ENCODE measurements at regions not wholly inside any gene's neighbourhood (a gene's known extent, or its start where the extent isn't known, plus 50 kb on each side); places are given as distances from the start of the nearest gene placed in this dataset.
"Not testable (repeated sequence)": the region's sequence is repeated elsewhere in the genome, so short reads cannot be mapped to it uniquely, and the experiment has no call there.

DNA sequence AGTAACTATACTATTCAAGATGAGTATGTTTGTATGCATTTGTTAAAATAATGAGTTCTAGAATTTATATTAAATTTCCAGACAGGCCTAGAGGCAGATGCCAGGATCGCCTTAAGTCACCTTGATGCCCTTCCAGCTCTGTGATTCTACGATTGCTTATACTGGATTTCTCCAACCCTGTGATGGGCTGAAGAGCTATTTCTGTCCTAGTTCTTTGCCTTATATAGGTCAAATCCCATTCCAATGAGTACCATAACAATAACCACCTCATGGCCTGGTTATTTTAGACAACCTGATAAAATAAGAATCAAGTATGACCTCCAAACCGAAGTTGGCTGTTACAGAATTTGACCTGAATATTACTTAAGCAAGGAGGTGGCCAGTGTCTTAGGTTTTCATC lies 79.8 kb upstream of the BLID start:
- DNase-seq, result no peak

DNA sequence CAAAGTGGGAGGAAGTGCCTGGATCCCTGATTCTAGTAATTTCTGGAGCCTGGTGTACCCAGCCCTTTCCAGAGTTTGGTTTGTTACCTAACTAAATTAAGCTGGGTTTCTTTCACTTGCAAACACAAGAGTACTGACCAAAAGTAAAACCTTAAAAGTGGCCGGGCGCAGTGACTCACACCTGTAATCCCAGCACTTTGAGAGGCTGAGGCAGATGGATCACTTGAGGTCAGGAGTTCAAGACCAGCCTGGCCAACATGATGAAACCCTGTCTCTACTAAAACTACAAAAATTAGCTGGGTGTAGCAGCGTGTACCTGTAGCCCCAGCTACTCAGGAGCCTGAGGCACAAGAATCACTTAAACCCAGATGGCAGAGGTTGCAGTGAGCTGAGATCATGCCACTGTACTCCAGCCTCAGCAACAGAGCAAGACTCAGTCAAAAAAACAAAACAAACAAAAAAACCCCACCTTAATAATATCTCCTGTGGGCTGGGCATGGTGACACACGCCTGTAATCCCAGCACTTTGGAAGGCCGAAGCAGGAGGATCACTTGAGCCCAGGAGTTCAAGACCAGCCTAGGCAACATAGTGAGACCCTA lies 78.0 kb upstream of the BLID start:
- not testable (repeated sequence) for DNase-seq

DNA sequence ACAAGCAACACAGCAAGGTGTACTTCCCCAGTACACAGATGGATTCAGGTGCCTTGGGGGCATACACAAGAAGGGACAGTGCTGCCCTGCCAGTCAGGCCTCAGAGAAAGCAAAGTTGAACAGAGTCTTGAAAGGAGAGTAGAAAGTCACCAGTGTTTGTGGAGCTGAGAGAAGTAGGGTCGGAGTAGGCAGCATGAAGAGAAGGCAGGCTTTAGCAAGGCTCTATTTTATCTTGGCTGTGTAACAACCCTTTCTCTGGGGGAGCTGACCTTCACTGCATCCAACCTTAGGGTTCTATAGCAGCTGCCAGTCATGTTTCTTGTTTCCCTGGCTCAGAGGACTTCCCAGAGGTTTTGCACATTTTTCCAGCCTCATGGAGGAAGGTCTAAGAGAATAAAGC lies 77.4 kb upstream of the BLID start:
- DNase-seq, result no peak

DNA sequence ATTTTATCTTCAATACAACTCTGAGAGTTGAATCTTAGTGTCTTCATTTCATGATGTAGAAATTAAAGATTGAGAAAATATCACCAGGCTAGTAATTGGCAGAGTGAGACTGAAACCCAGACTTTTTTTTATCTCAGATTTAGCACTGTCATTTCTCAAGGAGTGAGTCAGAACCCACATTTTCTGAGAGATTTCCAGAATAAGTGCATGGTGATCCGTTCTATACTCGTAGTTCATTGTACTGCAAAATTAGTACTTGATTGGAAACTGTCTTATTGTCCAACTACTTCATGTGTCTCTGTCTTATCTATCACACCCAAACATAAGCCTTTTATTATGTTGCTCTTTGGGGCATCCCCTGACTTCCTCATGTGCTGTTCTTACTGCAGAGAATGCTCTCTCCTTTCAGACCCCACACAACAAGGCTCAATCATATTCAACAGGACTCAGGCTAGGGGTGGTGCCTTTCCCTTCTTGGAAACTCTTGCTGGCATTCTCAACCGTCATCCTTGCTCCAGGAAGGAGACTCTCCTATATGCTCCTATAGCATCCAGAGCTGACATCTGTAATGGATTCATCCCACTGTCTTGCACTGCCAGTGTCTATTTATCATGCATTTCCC lies 76.7 kb upstream of the BLID start:
- DNase-seq, result no peak

DNA sequence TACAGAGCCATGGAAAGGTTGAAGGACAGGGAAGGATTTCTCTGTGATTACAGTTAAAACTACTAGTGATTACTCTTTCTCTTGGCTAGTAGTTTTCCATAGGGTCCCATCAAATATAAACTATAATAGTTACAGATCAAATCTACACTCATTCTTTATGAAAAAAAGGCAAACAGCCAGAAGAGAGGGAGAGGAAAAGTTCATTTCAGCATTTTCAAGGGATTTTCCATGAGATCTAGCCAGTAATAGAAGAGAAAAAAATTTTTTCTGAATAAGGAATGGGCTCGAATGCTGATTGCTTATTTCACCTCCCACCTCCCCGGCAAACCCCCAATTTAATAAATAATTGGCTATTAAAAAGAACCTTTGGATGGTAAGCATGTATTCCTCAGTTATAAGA lies 74.8 kb upstream of the BLID start:
- no peak for DNase-seq

DNA sequence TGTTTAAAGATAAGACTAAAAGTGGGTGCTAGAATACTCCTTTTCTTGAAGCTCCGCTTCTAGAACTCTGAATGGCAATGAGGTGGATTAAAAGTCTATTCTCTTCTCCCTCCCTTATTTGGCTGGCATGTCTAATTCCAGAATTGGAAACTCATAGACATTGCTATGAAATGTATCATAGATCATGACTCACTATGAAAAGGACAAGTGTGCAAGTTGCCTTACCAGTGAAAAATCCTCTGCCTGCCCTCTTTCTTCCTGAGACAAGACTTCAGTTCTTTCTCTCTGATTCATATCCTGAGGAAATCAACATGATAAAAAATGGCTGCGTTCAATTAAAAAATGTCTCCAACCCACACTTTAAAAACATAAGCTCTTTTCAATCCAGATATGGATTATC lies 73.2 kb upstream of the BLID start:
- no peak for DNase-seq

DNA sequence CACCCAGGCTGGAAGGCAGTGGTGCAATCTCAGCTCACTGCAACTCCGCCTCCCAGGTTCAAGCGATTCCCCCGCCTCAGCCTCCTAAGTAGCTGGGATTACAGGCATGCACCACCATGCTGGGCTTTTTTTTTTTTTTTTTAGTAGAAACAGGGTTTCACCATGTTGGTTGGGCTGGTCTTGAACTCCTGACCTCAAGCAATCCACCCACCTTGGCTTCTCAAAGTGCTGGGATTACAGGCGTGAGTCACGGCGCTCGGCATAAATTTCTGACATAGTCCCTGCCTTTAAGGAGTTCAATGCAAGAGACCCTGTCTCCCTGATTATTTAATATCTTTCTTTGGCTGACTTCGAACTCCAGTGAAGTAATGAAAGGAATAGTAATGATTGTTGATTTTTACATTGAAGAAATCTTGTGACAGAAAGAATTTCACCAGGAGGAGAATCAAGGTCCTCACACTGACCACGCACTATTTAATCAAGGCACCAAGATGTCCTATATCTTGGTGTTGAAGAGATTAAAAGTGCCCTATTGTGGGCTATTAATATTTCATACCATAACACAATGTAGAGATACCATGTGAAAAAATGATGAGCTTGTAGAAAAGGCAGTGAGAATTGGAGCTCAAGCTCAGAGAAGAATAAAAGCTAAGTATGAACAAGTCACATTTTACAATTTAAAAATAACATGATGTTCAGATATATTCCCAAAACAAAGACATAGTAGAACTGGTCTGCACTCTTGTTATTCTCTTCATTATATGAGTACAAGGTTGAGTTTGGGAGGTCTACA lies 71.6 kb upstream of the BLID start:
- no peak for DNase-seq

DNA sequence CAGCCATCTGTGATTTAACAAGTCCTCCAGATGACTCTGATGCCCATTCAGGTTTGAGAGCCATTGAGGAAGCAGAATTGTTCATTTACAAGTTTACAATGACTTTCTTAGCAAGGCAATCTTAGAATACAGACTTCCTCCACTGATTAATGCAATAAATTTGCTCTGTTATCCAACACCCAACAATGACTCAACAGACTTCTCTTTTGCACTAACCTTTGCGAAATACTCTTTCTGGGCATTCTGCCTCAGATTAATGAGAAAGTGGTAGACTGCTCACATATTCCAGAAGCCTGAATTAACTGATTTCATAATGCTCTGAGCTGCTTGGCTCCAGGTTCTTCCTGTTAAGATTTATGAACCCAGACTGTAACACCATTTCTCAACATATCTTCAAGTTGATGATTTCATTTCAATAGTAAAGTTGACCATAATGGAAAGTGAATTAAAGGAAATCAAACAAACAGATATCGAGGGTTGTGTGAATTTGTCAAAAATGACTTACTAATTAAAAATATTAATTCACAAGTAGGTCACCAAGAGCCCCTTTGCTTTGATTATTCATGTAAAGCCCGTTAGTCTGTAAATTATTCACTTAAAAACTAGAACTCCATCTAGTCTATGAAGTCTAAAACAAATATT lies 70.5 kb upstream of the BLID start:
- DNase-seq, result no peak

DNA sequence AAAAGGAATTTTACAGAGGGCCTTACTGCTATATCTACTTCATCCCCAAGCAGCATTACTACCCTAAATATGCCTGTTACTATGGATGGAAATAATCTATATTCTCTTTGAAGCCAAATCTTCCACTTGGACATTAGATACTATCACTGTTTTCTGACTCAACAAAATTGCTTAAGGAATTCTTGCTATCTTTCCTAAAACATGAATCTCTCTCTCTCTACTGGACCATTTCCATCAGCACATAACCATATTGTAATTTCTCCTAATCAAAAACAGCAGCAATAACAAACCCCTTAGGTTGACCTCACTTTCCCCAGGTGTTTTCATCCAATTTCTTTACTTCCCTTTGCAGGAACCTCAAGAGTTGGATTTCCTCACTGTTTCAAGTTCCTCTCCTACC lies 67.9 kb upstream of the BLID start:
- DNase-seq, result no peak

DNA sequence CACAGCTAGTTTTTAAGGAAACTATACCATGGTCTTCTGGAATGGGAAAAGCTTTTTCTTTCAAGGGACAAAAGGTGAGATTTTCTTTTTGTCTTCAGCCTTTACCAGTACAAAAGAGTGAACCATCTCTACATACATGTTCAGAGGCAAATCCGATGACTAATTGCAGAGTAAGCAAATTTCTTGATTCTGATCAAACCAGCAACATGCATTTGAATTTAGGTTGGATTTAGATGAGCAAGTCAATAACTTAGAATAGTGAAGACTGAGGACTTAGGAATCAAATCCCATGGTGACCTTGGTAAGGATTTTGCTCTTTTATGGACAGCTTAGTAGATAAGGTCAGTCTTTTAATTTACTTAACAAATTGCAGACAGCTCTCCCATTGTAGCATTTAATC lies 65.9 kb upstream of the BLID start:
- DNase-seq, result no peak

DNA sequence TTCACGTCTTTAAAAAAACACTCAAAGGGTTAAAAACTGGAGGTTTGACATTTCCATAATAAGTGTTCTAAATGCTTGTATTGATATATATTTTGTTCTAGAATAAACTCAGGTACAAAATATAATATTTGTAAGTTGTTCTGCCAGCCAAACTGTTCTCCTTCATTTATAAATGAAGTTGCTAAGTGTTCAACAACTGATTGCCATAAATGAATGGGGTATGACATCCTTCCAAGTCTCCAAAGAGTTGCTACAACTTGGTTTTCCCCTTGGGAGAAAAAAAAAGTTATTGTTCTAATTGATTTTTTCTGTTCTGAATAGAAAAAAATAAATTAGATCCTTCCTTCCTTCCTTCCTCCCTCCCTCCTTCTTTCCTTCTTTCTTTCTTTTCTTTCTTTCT lies 65.4 kb upstream of the BLID start:
- no peak for DNase-seq

DNA sequence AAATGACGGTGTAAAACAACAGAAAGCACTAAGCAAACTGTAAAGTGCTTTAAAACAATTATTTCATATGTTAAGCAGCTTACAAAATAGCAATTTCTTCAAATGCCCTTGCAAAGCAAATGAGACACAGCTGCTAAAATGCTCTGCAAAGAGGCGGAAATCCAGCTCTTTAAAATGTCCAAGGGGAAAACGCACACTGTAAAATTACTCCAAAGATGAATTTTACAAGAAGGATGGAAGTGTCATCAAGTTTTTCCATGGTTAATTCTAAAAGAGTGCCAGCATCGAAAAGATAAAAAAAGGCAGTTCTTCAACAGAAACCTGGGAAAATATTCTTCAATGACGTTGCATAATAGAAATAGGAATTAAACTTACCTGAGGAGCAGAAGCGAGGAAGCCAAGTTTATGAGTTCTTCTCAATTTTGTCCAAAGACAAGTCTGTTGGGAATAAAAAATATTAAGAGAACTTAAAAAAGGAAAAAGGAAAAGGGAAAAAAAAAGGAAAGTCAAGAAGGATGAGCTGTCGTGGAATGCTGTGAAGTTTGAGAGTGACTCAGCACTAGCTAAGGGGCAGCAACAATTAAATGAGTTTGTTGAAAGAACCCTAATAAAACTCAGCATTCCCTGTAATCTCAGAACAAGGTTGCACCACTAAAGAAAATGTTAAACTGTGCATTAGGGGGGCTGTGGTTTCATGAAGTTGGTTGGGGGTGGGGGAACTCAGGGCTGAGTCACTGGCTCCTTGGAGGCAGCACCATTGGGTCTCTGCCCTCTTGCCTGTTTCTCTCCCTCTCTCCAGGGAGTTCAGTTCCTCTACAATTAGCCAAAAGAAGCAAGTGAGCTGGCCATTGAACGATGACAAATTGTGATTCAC lies 64.2 kb upstream of the BLID start:
- DNase-seq, result no peak

DNA sequence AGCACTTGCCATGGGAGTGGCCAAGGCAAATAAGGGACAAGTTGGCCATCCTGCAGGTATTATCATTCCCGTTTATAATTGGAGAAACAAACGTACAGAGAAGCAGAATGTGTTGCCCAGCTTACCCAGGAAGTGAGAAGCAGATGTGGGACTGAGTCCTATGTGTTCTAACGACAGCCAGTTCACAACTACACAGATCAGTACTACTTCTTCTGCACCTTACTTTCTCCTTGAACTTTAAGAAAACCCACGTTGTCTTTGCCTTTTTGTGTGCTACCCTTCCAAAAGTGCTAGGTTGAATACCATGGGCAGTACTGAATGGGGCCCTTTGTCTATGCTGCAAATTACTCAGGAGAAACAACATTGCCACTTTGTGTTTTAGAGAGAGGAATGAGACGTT lies 62.8 kb upstream of the BLID start:
- DNase-seq, result no peak

DNA sequence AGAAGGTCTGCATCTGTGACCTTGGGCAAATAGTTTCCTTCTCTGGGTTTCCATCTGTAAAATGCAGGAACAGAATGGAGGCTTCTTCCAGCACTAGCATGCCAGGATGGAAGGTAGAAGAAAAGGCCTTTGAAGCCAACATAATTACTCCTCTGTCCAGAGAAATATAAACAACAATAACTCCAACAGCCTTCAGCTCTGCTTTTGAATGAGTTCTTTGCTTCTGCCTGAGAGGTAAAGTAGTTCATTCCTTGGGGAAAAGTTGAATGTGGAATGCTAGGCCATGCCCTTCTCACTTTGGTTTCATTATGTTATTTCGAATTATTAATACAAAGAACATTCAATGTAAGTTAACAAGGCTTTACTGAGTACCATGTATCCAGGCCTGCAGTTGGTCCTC lies 61.2 kb upstream of the BLID start:
- no peak for DNase-seq

DNA sequence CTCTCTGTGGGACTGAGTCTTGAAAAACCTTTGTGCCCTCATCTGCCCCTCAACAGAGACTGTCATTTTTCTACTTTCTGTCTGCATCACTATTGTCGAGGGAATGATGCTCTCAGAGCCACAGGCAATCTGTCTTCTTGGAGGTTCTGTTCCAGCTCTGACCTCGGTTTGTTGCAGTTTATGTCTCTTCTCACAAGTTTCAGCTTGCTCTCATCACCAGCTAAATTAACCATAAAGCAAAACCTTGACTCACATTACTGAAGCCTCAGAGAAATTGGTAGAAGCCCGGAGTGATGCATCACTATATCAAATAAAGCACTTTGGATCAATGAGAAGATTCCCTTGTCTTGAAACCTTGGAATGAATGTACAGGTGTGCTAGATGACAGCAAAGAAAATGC lies 60.6 kb upstream of the BLID start:
- no peak for DNase-seq

DNA sequence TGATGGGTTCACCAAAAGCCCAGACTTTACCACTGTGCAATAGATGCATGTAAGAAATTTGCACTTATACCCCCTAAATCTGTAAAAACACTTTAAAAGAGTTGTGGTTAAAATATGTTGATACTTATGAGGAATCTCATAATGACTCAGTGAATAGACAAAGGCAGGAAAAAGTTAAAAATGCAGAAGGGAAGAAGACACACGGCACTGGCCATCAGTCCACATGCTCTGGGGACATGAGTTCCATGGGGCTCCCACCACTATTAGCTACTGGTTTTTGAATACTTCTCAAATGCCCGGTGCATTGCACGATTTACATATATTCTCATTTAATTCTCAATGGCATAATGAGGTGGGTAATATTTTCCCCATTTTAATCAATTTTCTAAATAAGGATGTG lies 59.3 kb upstream of the BLID start:
- no peak for DNase-seq

DNA sequence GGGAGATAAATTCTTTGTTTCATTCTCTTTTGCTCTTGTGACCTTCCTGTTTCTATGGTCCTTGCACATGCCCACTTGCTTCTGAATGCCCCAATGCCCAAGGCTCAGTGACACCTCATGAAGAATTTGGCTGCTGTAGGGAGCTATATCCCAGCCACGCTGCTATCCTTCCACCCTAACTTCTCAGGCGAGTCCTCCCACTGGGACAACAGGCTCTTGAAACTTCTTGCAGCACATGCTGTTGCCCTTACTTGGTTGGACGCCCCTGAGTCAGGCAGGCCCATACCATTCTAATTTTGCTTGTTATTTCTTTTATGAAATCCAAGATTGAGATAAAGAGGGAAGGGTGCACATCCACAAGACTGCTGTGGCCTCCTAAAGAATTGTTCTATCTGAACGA lies 57.6 kb upstream of the BLID start:
- no peak for DNase-seq

DNA sequence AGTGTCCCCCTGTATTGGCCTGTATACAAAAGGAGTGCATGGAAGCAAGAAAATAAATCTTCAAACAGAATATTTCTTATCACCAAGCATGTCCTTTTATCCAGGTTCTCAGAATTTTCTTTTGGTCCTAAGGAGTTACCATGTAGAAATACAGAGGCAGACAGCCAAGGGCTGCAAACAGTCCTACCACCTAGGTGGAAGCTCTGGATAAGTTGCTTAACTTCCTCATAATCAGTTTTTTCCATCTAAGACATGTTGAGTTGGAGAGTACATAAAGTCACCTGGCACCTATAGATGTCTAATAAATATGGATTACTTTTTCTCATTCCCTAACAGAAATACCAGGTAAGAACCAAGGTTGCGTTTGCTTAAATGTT lies 57.0 kb upstream of the BLID start:
- DNase-seq, result no peak

DNA sequence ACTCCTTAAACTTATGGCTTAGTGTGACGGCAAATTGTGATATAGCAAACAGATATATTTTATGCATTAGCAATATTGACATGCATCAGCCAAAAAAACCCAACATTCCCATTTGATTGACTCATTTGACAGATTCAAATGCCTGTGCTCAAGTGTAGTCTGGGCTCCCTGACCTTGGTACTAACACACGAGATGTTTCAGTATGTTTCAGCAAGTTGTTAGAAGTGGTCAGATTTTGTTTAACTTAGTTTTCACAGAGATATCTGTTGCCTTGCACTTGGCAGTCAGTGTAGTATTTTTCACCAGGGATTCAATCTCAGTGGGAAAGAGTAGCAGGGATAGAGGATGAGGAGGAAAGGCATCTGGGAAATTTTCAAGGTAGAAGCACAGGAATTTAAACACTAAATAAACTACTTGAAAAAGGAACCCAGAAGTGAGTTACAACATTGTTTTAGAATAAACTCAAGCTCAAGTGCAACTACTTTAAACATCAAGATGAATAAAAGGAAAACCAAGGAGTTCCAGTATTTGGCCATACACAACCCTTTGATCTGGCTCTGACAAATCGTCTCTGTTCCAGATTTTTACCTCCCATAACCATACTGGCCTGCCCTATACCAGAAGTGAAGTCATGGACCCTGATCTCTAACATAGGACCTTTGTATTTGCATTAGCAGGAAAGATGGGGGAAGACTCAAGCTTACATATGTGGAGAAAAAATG lies 56.5 kb upstream of the BLID start:
- DNase-seq, result no peak

DNA sequence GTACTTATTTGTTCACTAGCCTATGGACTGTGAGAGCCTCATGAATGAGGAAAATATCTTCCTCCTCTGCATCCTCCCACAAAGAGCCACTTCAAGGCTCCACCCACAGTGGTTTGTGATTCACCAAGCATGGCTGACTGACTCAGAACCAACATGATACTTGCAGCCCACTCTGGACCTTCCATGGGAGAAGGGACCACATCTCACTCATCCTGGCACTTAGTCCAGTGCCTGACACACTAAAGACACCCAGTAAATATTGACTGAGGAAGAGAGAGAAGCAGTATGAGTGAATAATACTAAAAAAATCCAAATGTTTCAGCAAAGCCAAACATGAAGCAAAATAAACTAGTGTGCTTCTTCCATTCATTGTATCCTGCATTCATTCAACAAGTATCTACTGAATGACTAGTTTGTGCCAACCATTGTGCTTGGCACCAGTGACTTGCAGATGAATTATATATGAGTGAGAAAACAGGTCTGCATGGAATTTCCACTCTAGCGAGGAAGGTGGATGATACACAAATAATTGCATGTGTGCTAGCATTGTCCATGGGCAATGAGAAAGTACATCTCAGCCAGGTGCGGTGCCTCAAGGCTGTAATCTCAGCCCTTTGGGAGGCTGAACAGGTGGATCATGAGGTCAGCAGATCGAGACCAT lies 54.9 kb upstream of the BLID start:
- DNase-seq, result no peak

DNA sequence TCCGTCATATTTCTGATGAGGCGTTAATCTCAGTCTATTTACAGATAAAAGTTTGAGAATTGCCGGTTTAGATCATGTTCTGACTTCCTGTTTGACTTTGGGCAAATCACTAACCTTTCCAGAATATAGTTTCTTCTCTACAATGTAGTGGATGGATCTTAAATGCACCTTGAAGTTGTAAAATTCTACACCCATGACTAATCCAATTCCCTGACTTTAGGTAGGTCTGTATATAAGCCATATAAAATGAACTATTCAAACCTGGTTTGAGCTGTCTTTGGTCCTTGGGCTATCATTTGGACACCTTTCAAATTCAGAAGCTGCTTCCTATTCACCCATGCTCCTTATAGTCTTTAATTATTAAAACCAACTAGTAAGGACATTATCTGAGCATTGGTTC lies 52.2 kb upstream of the BLID start:
- no peak for DNase-seq

DNA sequence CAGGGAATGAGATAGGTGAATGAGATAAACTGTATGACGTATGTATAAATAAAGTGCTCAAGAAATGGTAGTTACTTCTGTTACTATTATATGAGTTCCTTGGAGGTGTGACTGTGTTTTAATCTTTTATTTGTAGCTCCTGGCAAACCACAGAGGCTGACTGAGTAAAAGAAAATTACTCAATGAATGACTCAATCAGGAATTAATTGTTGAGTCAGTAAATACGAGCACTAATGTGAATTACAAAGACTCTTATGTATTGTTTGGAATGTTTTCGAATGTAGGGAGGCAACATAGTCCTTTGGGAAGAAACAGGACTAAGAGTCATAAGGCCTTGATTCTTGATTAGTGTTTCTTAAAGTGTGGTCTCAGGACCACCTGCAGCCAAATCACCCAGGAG lies 51.1 kb upstream of the BLID start:
- no peak for DNase-seq

Data from activated CD8-positive, alpha-beta memory T cell treated with anti-CD3 and anti-CD28 coated beads, Interleukin-2, amount 50 U/mL, for 48 hours (primary cell).